Suprapubic skin (tissue), 4 donors: ENCODE measurements at regions not wholly inside any gene's neighbourhood (a gene's known extent, or its start where the extent isn't known, plus 50 kb on each side); places are given as distances from the start of the nearest gene placed in this dataset.
"Not testable (repeated sequence)": the region's sequence is repeated elsewhere in the genome, so short reads cannot be mapped to it uniquely, and the experiment has no call there.

Source experiments
- DNase-seq, 2 donors: peaks; one replicate each; pipeline ENCODE4 v3.0.0-alpha.2; 2019; ENCODE audit warnings: low spot score in 2 of 2
- H3K27ac ChIP-seq: fragments of 200-600 bp; sonication (generic); one replicate; pipeline ENCODE4 v1.5.1; 2019
- H3K27me3 ChIP-seq: fragments of 200-600 bp; sonication (generic); one replicate; pipeline ENCODE4 v1.5.1; 2019
- H3K36me3 ChIP-seq: fragments of 200-600 bp; sonication (generic); one replicate; pipeline ENCODE4 v1.5.1; 2019
- H3K4me1 ChIP-seq: fragments of 200-600 bp; sonication (generic); one replicate; pipeline ENCODE4 v1.5.1; 2019
- H3K4me3 ChIP-seq: fragments of 200-600 bp; sonication (generic); one replicate; pipeline ENCODE4 v1.5.1; 2019; ENCODE audit warnings: mild to moderate bottlenecking
- H3K9me3 ChIP-seq: fragments of 200-600 bp; sonication (generic); one replicate; pipeline ENCODE4 v1.5.1; 2019
- EP300 ChIP-seq: sonication (generic); formaldehyde crosslinking; IDR thresholded peaks from one replicate; pipeline ENCODE4 v1.6.1; 2017; ENCODE audit warnings: antibody characterized with exemption
- POLR2A ChIP-seq, 2 donors: fragments of 450-650 bp; IDR thresholded peaks; one replicate each; pipeline ENCODE4 v1.6.1; 2017; ENCODE audit warnings: antibody characterized with exemption in 2 of 2, mild to moderate bottlenecking in 2 of 2, moderate library complexity in 2 of 2
- POLR2AphosphoS5 ChIP-seq, 3 donors: sonication (generic); formaldehyde crosslinking; IDR thresholded peaks; one replicate each; pipeline ENCODE4 v1.6.1; 2017; ENCODE audit warnings: antibody characterized with exemption in 3 of 3
- WGBS: methylation state at CpG from one replicate; pipeline ENCODE4 v1.1.5; 2018; 5-methylcytosine and 5-hydroxymethylcytosine counted together
- TF ChIP-seq, protein P1 (sequence below), 2 donors: fragments of 200-600 bp in 1 of 2; fragments of 450-650 bp in 1 of 2; sonication (generic) in 1 of 2; IDR thresholded peaks; one replicate each; pipeline ENCODE4 v1.5.1; 2016 to 2019; ENCODE audit warnings: antibody characterized with exemption in 2 of 2, mild to moderate bottlenecking in 1 of 2, moderate library complexity in 1 of 2

DNA sequence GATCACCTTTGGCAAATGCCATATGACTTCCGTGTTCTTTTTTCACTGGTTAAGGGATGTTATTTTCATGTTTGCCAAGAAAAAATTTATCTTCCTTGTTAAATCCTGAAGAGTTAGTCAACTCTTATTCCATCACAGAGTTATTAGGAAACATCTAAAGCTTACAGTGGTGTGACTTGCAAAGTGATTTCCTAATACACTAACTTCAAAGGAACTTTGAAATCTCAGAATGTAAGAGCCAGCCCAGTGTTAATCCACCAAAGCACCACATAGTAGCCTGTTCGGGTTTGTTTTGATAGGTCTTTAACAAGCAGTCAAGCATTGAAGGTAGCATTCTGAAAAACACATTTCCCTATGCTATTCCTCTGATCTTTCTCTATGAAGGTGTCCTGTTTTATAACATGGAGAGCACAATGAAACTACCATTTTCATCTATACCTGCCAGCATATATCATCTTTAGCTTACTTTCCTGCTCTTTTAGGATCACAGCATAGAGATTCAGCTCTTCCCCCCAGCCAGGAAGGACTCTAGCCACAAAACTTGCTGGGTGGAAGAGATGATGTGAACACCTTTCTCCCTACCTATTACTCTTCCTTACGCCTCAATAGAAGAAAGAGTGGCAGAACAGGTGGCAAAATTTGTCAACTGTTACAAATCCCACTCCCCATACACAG lies 82.4 kb upstream of the MAGI3 start:
- Histone ChIP-seq H3K36me3 (no peaks in the 10 kb centered on the region), H3K27me3 (no peaks in the 10 kb centered on the region), H3K4me1 (no peaks in the 10 kb centered on the region), H3K27ac (no peak overlapping the region), H3K4me3 (no peak overlapping the region), H3K9me3 (no peaks in the 10 kb centered on the region)
- DNase-seq = no peak
- TF ChIP-seq, protein P1, sequence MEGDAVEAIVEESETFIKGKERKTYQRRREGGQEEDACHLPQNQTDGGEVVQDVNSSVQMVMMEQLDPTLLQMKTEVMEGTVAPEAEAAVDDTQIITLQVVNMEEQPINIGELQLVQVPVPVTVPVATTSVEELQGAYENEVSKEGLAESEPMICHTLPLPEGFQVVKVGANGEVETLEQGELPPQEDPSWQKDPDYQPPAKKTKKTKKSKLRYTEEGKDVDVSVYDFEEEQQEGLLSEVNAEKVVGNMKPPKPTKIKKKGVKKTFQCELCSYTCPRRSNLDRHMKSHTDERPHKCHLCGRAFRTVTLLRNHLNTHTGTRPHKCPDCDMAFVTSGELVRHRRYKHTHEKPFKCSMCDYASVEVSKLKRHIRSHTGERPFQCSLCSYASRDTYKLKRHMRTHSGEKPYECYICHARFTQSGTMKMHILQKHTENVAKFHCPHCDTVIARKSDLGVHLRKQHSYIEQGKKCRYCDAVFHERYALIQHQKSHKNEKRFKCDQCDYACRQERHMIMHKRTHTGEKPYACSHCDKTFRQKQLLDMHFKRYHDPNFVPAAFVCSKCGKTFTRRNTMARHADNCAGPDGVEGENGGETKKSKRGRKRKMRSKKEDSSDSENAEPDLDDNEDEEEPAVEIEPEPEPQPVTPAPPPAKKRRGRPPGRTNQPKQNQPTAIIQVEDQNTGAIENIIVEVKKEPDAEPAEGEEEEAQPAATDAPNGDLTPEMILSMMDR (IDR thresholded peaks at IDR 0.05) = no peak
- no peak for TF ChIP-seq POLR2AphosphoS5 (IDR thresholded peaks at IDR 0.05)
- TF ChIP-seq POLR2A (IDR thresholded peaks at IDR 0.05) = no peak
- no peak for TF ChIP-seq EP300
- 71% methylated on average over 3 of the region's 3 CpGs for WGBS

DNA sequence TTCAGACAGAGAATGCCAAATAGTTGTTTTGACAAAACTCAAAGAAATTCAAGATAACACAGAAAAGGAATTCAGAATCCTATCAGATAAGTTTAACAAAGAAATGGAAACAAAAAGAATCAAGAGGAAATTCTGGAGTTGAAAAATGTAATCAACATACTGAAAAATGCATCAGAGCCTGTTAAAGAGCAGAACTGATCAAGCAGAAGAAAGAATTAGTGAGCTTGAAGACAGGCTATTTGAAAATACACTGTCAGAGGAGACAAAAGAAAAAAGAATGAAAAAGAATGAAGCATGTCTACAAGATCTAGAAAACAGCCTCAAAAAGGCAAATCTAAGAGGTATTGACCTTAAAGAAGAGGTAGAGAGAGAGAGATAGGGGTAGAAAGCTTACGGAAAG lies 77.7 kb upstream of the MAGI3 start:
- not testable (repeated sequence) for H3K4me1 ChIP-seq, H3K9me3 ChIP-seq, H3K27me3 ChIP-seq, H3K36me3 ChIP-seq, H3K4me3 ChIP-seq, H3K27ac ChIP-seq, DNase-seq
- 96% methylated on average over 1 of the region's 1 CpG for WGBS

DNA sequence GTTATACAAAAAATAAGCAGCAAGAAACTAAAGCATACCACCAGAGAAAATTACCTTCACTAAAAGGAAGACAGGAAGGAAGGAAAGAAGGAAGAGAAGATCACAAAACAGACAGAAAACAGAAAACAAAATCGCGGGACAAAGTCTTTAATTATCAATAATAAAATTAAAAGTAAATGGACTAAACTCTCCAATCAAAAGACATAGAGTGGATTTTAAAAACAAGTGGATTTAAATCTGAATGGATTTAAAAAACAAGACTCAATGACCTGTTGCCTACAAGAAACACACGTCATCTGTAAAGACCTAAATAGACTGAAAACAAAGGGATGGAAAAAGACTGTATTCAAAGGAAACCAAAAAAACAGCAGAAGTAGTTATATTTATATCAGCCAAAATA lies 75.7 kb upstream of the MAGI3 start:
- Histone ChIP-seq H3K27me3 (no peaks in the 10 kb centered on the region), H3K36me3 (no peaks in the 10 kb centered on the region), H3K4me3 (no peak overlapping the region), H3K4me1 (no peaks in the 10 kb centered on the region), H3K9me3 (peaks cover 4% of the 10 kb centered on the region), H3K27ac (no peak overlapping the region)
- WGBS = 94% methylated on average over 3 of the region's 3 CpGs
- DNase-seq = no peak
- TF ChIP-seq, protein P1 (IDR thresholded peaks at IDR 0.05) = no peak
- no peak for TF ChIP-seq POLR2A (IDR thresholded peaks at IDR 0.05)
- TF ChIP-seq EP300 = no peak
- TF ChIP-seq POLR2AphosphoS5 (IDR thresholded peaks at IDR 0.05) = no peak

DNA sequence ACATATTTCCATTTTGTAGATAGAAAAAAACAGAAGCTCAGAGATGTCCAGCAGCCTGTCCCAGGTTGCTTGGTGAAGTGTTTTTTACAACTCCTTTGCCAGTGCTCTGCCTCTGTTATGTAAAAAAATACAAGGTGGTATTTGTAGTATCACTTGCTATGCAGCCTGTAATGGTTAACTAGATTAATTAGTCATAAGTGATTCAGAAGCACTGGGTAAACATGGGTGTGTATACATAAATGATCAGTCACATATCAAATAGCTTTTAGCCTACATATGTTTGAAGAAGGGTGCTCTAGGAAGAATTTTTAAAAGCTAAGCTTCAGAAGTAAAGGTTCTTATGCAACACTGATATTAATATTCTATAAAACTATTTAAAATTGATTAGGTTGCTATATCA lies 70.0 kb upstream of the MAGI3 start:
- DNase-seq = no peak
- no peaks in the 10 kb centered on the region for H3K36me3 ChIP-seq
- H3K27ac ChIP-seq = no peak overlapping the region
- H3K9me3 ChIP-seq = peaks cover 4% of the 10 kb centered on the region
- no peaks in the 10 kb centered on the region for H3K27me3 ChIP-seq
- H3K4me1 ChIP-seq = no peaks in the 10 kb centered on the region
- H3K4me3 ChIP-seq = no peak overlapping the region
- TF ChIP-seq POLR2AphosphoS5 (IDR thresholded peaks at IDR 0.05) (no peak), POLR2A (IDR thresholded peaks at IDR 0.05) (no peak), EP300 (no peak)
- TF ChIP-seq, protein P1 (IDR thresholded peaks at IDR 0.05) = no peak

DNA sequence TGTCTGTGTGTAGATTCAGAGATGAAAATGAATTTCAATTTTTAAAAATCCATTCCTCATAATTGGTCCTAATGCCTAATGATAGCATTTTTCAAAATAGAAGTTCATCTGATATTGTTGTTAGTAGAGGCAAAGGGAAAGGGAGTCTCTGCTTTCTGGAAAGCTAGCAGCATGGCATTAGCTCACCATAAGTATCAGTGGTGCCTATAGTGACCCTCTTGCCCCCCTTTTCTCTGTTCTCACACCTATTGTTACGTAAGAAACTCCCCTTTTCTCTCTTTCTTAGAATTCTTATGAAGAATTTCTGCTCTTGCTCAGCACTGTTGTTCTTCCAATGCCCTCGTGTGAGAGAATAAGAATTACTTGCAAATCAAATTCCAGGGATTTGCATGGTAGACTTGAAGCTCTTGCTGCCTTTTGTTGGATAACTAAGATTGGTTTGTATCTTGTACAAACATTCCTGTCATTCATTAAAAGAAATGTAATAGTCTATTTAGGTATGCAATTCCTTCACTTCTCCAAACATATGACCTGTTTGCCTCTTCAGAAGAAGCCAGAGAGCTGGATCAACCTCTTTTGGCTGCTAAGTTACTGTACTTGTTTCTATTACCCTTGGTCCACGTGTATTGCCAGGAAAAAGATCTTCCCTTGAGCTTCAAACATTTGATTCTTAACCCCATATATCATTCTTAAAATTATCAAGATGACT lies 69.2 kb upstream of the MAGI3 start:
- 8% methylated on average over 3 of the region's 3 CpGs for WGBS
- Histone ChIP-seq H3K27ac (no peak overlapping the region), H3K4me1 (no peaks in the 10 kb centered on the region), H3K27me3 (no peaks in the 10 kb centered on the region), H3K9me3 (peaks cover 4% of the 10 kb centered on the region), H3K36me3 (no peaks in the 10 kb centered on the region), H3K4me3 (no peak overlapping the region)
- no peak for DNase-seq
- TF ChIP-seq POLR2AphosphoS5 (IDR thresholded peaks at IDR 0.05) (no peak), EP300 (no peak), POLR2A (IDR thresholded peaks at IDR 0.05) (no peak)
- TF ChIP-seq, protein P1 (IDR thresholded peaks at IDR 0.05) = no peak
